Lung (tissue), 11 donors: ENCODE measurements at regions not wholly inside any gene's neighbourhood (a gene's known extent, or its start where the extent isn't known, plus 50 kb on each side); places are given as distances from the start of the nearest gene placed in this dataset.

Experiments used
- ATAC-seq: fragments of 200-7000 bp; cut with Tn5 transposase; one replicate; pipeline ENCODE4 v1.9.1; 2020; ENCODE audit warnings: moderate number of reproducible peaks; ENCODE audit not compliant: insufficient read depth, low FRiP score
- DNase-seq, 3 donors: peaks; one replicate each; pipeline ENCODE4 v3.0.0-alpha.2; 2013 to 2017
- H3K27ac ChIP-seq, 2 donors: one replicate each; pipeline ENCODE4 v1.5.1; 2013; ENCODE audit warnings: mild to moderate bottlenecking in 2 of 2, moderate library complexity in 2 of 2, control low read depth in 1 of 2, inconsistent platforms in 1 of 2, low read depth in 1 of 2, low read length in 1 of 2
- H3K27me3 ChIP-seq, 3 donors: one replicate each; pipeline ENCODE4 v1.5.1; 2013; ENCODE audit warnings: low read length in 2 of 3; ENCODE audit not compliant: control insufficient read depth in 3 of 3, insufficient read depth in 3 of 3
- H3K36me3 ChIP-seq, 4 donors: one replicate each; pipeline ENCODE4 v1.5.1; 2013; ENCODE audit warnings: low read length in 4 of 4, mild to moderate bottlenecking in 1 of 4, moderate library complexity in 1 of 4; ENCODE audit not compliant: control insufficient read depth in 4 of 4, insufficient read depth in 4 of 4
- H3K4me1 ChIP-seq, 5 donors: one replicate each; pipeline ENCODE4 v1.5.1; 2013; ENCODE audit warnings: low read length in 5 of 5, mild to moderate bottlenecking in 2 of 5, moderate library complexity in 1 of 5; ENCODE audit not compliant: control insufficient read depth in 5 of 5, insufficient read depth in 5 of 5
- H3K4me3 ChIP-seq: one replicate; pipeline ENCODE4 v1.5.1; 2013; ENCODE audit warnings: mild to moderate bottlenecking, control low read depth, moderate library complexity
- H3K9ac ChIP-seq, 2 donors: one replicate each; pipeline ENCODE4 v1.5.1; 2013; ENCODE audit warnings: low read length in 2 of 2, control low read depth in 1 of 2; ENCODE audit not compliant: insufficient read depth in 1 of 2
- H3K9me3 ChIP-seq, 4 donors: one replicate each; pipeline ENCODE4 v1.5.1; 2013; ENCODE audit warnings: low read length in 3 of 4, mild to moderate bottlenecking in 1 of 4, moderate library complexity in 1 of 4; ENCODE audit not compliant: control insufficient read depth in 4 of 4, insufficient read depth in 3 of 4
- CTCF ChIP-seq: IDR thresholded peaks from 2 replicates; pipeline ENCODE4 v1.5.1; 2012; ENCODE audit warnings: mild to moderate bottlenecking; ENCODE audit errors: control extremely low read depth, extremely low read depth
- WGBS, 2 donors: extraction: QIAGEN DNeasy Blood & Tissue Kit; methylation state at CpG; one replicate each; pipeline ENCODE4 v1.1.7; 2013; 5-methylcytosine and 5-hydroxymethylcytosine counted together
- donor health status: control.
- donor health status: control.
- donor health status: Bipolar disorder and iron deficiency.
- donor health status: healthy.
- donor health status: DM: yes; HTN: yes; CAD: no.

DNA sequence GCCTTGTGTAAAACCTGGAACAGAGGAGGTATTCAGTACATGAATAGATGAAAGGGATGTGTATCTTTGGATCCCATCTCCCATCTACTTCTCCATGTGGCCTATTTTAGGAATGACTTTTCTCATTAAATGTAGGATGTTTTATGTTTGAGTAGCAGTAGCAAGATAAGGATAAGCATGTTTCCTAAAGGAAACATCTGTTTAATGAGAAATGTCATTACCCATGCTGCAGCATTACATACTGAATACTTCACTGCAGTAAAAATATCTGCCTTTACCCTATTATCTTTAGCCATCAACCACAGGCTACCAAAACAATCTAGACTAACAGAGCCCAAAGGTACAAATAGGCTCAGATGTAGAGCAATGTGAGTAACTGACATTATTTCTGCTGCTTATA lies 419.2 kb upstream of the CYRIA start:
- TF ChIP-seq CTCF, result no peak
- Histone ChIP-seq H3K36me3 (peaks cover 0 to 1% (median 0%) of the 10 kb centered on the region in 4 donors), H3K27me3 (no peaks in the 10 kb centered on the region)

DNA sequence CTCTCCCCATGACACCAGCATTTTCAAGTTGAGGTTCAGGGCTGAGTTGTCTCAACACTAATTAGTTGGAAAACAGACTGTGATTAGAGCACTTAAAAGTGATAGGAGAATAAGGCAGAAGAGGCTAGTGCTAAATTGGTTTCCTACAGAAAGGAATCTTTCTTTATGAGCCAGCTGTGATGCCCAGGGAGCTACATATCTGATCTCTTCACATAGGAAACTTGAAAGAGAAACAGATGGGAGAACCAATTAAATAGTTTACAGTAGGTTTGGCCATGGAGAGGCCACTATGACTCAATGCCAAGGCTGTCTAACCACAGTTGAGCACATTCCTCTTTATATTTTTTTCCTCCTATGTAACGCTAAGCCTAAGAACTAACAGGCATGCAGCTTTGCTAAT lies 418.3 kb upstream of the CYRIA start:
- no peak overlapping the region for H3K9ac ChIP-seq
- H3K36me3 ChIP-seq, result peaks cover 0 to under 1% (median 0%) of the 10 kb centered on the region in 4 donors
- TF ChIP-seq CTCF, result no peak
- peaks cover 0 to 9% (median 4%) of the 10 kb centered on the region in 4 donors for H3K9me3 ChIP-seq
- H3K27me3 ChIP-seq, result no peaks in the 10 kb centered on the region
- H3K27ac ChIP-seq, result no peak overlapping the region
- H3K4me1 ChIP-seq, result peaks cover 0 to 14% (median 4%) of the 10 kb centered on the region in 5 donors
- WGBS, 2 donors, result 67 to 81% methylated on average over 1 of the region's 1 CpG
- DNase-seq (peak in 2 of 3 donors; percentile 48 to 53), ATAC-seq (no peak)
- no peak overlapping the region for H3K4me3 ChIP-seq

More for the DNA sequence above, 419.2 kb upstream of the CYRIA start:
- Histone ChIP-seq H3K9ac (no peak overlapping the region), H3K27ac (no peak overlapping the region), H3K4me3 (no peak overlapping the region), H3K9me3 (peaks cover 0 to 3% (median 1%) of the 10 kb centered on the region in 4 donors), H3K4me1 (peaks cover 0 to 14% (median 4%) of the 10 kb centered on the region in 5 donors)
- ATAC-seq (no peak), DNase-seq (peak in 1 of 3 donors; percentile 60)

GRCh38 chr2:17079262-17079661 lies 413.6 kb upstream of the CYRIA start:
- no peak overlapping the region for H3K27ac ChIP-seq
- no peak for TF ChIP-seq CTCF
- no peak for ATAC-seq
- no peak overlapping the region for H3K9ac ChIP-seq
- H3K4me3 ChIP-seq, result no peak overlapping the region
- peaks cover 0 to 9% (median 3%) of the 10 kb centered on the region in 4 donors for H3K9me3 ChIP-seq
- DNase-seq, result no peak
- H3K36me3 ChIP-seq, result no peaks in the 10 kb centered on the region
- H3K27me3 ChIP-seq, result no peaks in the 10 kb centered on the region
- peaks cover 0 to 17% (median 0%) of the 10 kb centered on the region in 5 donors for H3K4me1 ChIP-seq

GRCh38 chr2:17076533-17076932 lies 410.9 kb upstream of the CYRIA start:
- no peak overlapping the region for H3K9ac ChIP-seq
- H3K4me1 ChIP-seq, result peaks cover 0 to 10% (median 0%) of the 10 kb centered on the region in 5 donors
- peaks cover 0 to 9% (median 3%) of the 10 kb centered on the region in 4 donors for H3K9me3 ChIP-seq
- no peak overlapping the region for H3K4me3 ChIP-seq
- H3K36me3 ChIP-seq, result no peaks in the 10 kb centered on the region
- DNase-seq (no peak), ATAC-seq (no peak)
- H3K27ac ChIP-seq, result no peak overlapping the region
- TF ChIP-seq CTCF, result no peak
- no peaks in the 10 kb centered on the region for H3K27me3 ChIP-seq
- 61 to 79% methylated on average over 2 of the region's 2 CpGs for WGBS, 2 donors
